ENCODE measurements at regions not wholly inside any gene's neighbourhood (a gene's known extent, or its start where the extent isn't known, plus 50 kb on each side); places are given as distances from the start of the nearest gene placed in this dataset.

DNA sequence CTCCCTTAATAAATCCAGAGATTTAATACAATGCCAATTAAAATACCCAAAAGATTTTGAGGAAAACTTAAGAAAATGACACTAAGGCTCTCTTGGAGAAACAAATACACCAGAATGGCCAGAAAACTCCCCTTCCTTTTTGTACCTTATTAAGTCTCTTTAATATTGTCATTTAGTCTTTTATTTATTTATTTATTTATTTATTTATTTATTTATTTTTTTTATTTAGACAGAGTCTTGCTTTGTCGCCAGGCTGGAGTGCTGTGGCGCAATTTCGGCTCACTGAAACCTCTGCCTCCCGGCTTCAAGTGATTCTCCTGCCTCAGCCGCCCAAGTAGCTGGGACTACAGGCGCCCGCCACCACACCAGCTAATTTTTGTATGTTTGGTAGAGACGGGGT is 210.6 kb downstream of the DACT1 start:
- no peaks in the 10 kb centered on the region for H3F3A ChIP-seq (ENCODE audit: insufficient read depth, low read length, poor library complexity, severe bottlenecking)
- H3K9me2 ChIP-seq (ENCODE audit: insufficient read depth, low read length), result no peaks in the 10 kb centered on the region
- no peaks in the 10 kb centered on the region for H4K20me1 ChIP-seq (ENCODE audit: insufficient read depth)
- no peak overlapping the region for H3K9ac ChIP-seq (ENCODE audit: low read length)
- no peaks in the 10 kb centered on the region for H3K79me2 ChIP-seq (replicated peaks; ENCODE audit: insufficient read depth, low read length)
- no peaks in the 10 kb centered on the region for H3K9me3 ChIP-seq (ENCODE audit: low read length)
- no peak overlapping the region for H3K4me2 ChIP-seq (ENCODE audit: low read length)
- no peak overlapping the region for H3K27ac ChIP-seq (ENCODE audit: low read length)
- no peaks in the 10 kb centered on the region for H3K36me3 ChIP-seq (ENCODE audit: insufficient read depth, low read length)
- H3K4me3 ChIP-seq (ENCODE audit: low read length), result no peak overlapping the region
- TF ChIP-seq SMC3 (conservative IDR thresholded peaks at IDR 0.05; ENCODE audit: poor library complexity) (no peak), RAD21 (conservative IDR thresholded peaks at IDR 0.05) (no peak), EZH2 (IDR thresholded peaks at IDR 0.05; ENCODE audit: borderline replicate concordance, insufficient read depth, low read length, poor library complexity, severe bottlenecking) (no peak), POLR2AphosphoS5 (IDR thresholded peaks at IDR 0.05) (no peak), MXI1 (conservative IDR thresholded peaks at IDR 0.05; ENCODE audit: poor library complexity, severe bottlenecking) (no peak)
- TF ChIP-seq, protein P1, sequence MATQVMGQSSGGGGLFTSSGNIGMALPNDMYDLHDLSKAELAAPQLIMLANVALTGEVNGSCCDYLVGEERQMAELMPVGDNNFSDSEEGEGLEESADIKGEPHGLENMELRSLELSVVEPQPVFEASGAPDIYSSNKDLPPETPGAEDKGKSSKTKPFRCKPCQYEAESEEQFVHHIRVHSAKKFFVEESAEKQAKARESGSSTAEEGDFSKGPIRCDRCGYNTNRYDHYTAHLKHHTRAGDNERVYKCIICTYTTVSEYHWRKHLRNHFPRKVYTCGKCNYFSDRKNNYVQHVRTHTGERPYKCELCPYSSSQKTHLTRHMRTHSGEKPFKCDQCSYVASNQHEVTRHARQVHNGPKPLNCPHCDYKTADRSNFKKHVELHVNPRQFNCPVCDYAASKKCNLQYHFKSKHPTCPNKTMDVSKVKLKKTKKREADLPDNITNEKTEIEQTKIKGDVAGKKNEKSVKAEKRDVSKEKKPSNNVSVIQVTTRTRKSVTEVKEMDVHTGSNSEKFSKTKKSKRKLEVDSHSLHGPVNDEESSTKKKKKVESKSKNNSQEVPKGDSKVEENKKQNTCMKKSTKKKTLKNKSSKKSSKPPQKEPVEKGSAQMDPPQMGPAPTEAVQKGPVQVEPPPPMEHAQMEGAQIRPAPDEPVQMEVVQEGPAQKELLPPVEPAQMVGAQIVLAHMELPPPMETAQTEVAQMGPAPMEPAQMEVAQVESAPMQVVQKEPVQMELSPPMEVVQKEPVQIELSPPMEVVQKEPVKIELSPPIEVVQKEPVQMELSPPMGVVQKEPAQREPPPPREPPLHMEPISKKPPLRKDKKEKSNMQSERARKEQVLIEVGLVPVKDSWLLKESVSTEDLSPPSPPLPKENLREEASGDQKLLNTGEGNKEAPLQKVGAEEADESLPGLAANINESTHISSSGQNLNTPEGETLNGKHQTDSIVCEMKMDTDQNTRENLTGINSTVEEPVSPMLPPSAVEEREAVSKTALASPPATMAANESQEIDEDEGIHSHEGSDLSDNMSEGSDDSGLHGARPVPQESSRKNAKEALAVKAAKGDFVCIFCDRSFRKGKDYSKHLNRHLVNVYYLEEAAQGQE (IDR thresholded peaks at IDR 0.05; ENCODE audit: borderline replicate concordance), result no peak
- TF ChIP-seq, protein P2, sequence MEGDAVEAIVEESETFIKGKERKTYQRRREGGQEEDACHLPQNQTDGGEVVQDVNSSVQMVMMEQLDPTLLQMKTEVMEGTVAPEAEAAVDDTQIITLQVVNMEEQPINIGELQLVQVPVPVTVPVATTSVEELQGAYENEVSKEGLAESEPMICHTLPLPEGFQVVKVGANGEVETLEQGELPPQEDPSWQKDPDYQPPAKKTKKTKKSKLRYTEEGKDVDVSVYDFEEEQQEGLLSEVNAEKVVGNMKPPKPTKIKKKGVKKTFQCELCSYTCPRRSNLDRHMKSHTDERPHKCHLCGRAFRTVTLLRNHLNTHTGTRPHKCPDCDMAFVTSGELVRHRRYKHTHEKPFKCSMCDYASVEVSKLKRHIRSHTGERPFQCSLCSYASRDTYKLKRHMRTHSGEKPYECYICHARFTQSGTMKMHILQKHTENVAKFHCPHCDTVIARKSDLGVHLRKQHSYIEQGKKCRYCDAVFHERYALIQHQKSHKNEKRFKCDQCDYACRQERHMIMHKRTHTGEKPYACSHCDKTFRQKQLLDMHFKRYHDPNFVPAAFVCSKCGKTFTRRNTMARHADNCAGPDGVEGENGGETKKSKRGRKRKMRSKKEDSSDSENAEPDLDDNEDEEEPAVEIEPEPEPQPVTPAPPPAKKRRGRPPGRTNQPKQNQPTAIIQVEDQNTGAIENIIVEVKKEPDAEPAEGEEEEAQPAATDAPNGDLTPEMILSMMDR (IDR thresholded peaks at IDR 0.05; ENCODE audit: poor library complexity, severe bottlenecking), result no peak
- H2AFZ ChIP-seq (ENCODE audit: low read depth, low read length), result no peak overlapping the region
- no peaks in the 10 kb centered on the region for H3K27me3 ChIP-seq (ENCODE audit: insufficient read depth, low read depth, low read length)

DNA sequence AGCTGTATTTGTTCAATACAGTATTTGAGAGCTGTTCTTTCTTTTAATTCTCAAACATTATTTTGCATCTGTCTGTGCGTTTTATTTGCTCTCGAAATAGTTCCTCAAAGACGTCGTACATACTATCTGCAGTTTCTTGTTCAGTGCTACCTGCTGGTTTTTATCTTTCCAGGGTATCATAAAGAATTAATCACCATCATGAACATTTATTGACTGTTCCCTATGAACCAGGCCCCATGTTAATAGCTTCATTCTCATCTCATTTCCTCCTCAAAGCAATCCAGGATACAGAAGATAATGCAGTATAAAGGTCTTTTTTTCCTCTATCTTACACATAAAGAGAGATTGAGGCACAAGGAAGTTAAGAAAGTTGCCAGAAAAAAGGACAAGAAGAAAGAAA is 211.8 kb downstream of the DACT1 start:
- H3K27ac ChIP-seq (ENCODE audit: low read length), result no peak overlapping the region

More for the DNA sequence above, 211.8 kb downstream of the DACT1 start:
- H3K79me2 ChIP-seq (replicated peaks; ENCODE audit: insufficient read depth, low read length), result no peaks in the 10 kb centered on the region
- no peaks in the 10 kb centered on the region for H3K9me3 ChIP-seq (ENCODE audit: low read length)
- no peaks in the 10 kb centered on the region for H3K9me2 ChIP-seq (ENCODE audit: insufficient read depth, low read length)
- no peaks in the 10 kb centered on the region for H3F3A ChIP-seq (ENCODE audit: insufficient read depth, low read length, poor library complexity, severe bottlenecking)
- H3K36me3 ChIP-seq (ENCODE audit: insufficient read depth, low read length), result no peaks in the 10 kb centered on the region
- H4K20me1 ChIP-seq (ENCODE audit: insufficient read depth), result no peaks in the 10 kb centered on the region
- H3K27me3 ChIP-seq (ENCODE audit: insufficient read depth, low read depth, low read length), result no peaks in the 10 kb centered on the region
- no peak overlapping the region for H3K9ac ChIP-seq (ENCODE audit: low read length)
- no peak overlapping the region for H3K4me2 ChIP-seq (ENCODE audit: low read length)
- no peak overlapping the region for H2AFZ ChIP-seq (ENCODE audit: low read depth, low read length)
- TF ChIP-seq RAD21 (conservative IDR thresholded peaks at IDR 0.05) (no peak), POLR2AphosphoS5 (IDR thresholded peaks at IDR 0.05) (no peak), TAF1 (IDR thresholded peaks at IDR 0.05; ENCODE audit: low read depth) (no peak), EZH2 (IDR thresholded peaks at IDR 0.05; ENCODE audit: borderline replicate concordance, insufficient read depth, low read length, poor library complexity, severe bottlenecking) (no peak), MXI1 (conservative IDR thresholded peaks at IDR 0.05; ENCODE audit: poor library complexity, severe bottlenecking) (no peak), EP300 (conservative IDR thresholded peaks at IDR 0.05; ENCODE audit: poor library complexity, severe bottlenecking) (no peak), SMC3 (conservative IDR thresholded peaks at IDR 0.05; ENCODE audit: poor library complexity) (no peak)
- TF ChIP-seq, protein P2 (IDR thresholded peaks at IDR 0.05; ENCODE audit: poor library complexity, severe bottlenecking), result no peak
- TF ChIP-seq, protein P1 (IDR thresholded peaks at IDR 0.05; ENCODE audit: borderline replicate concordance), result no peak
- H3K4me3 ChIP-seq (ENCODE audit: low read length), result no peak overlapping the region
